ENCODE measurements at regions not wholly inside any gene's neighbourhood (a gene's known extent, or its start where the extent isn't known, plus 50 kb on each side); places are given as distances from the start of the nearest gene placed in this dataset.

DNA sequence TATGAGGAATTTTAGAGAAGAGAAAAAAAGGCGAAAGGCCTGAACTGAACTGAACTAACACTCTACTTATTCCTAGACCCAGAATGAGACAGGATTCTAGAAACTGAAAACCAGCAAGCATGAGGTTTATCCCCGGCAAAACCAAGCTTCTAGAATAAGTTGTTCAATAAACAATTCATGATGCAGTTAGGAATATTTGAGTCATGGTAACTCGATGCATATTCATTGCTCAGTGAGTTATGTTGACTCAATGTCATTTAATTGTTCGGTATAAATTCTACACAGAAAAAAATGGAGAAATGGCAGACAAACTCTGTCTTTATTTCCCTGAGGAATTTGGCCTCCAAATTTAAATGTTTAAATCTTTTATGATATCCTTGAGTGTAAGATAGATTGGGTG lies 321.5 kb downstream of the SATB2 start:
- no peak for DNase-seq (ENCODE audit: low read depth)

DNA sequence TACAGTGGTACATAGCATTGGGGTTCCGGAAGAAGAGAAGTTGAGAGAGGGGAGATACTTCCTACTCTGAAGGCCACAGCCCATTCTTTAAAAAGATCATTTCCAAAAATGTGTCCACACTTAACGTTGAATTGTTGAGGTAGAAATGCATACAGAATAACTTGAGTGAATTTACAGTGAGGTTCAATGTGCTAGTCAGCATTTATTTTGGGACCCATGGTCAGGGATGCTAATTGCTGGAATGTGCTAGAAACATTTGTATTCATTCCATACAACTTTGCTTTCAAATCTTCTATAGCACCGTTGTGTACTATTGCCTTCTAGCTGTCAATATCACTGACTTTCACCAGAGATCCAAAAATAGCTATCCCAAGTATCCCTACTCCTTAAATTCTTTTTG lies 325.9 kb downstream of the SATB2 start:
- DNase-seq (ENCODE audit: low read depth): no peak

DNA sequence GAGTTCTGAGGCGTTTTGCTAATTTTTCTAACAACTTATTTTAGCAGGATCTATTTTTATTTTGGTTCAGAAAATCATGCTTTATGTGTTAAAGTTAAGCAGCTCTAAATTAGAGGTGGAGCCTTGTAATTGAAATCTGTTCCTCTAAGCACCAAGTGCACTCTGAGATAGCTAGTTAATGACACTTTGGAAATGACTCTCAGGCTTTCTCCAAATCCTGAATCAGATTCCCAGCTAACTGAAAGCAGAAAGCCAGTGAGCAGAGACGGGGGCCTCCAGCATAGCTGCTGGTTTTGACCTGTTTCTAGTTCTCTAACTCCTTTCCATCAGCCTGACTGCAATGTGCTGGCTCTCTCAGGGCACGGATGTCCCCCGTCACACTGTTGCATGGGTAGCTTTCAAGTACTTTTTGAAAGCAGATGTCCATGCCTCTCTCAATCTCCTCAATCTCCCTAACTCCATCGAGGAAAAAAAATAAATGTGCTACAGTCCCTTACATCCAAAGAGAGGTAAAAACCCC lies 326.5 kb downstream of the SATB2 start:
- no peak for DNase-seq (ENCODE audit: low read depth)

DNA sequence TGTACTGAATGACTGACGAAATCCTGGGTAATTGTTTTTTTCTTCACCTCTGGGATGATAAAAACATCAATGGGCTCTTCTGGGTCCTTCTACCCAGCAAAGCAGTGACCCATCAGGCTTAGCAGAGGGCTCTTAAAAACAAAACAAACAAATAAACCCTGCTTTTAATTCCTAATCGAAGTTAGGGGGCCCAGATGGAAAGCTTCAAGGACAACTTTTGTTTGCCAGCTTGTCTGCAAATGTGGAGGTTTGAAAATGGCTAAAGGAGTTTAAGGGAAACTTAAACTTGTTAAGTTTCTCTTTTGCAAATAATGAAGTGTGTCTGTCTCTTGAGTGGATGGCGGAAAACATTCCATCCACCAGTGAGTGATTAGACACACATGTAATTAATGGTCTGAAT lies 327.2 kb downstream of the SATB2 start:
- no peak for DNase-seq (ENCODE audit: low read depth)

DNA sequence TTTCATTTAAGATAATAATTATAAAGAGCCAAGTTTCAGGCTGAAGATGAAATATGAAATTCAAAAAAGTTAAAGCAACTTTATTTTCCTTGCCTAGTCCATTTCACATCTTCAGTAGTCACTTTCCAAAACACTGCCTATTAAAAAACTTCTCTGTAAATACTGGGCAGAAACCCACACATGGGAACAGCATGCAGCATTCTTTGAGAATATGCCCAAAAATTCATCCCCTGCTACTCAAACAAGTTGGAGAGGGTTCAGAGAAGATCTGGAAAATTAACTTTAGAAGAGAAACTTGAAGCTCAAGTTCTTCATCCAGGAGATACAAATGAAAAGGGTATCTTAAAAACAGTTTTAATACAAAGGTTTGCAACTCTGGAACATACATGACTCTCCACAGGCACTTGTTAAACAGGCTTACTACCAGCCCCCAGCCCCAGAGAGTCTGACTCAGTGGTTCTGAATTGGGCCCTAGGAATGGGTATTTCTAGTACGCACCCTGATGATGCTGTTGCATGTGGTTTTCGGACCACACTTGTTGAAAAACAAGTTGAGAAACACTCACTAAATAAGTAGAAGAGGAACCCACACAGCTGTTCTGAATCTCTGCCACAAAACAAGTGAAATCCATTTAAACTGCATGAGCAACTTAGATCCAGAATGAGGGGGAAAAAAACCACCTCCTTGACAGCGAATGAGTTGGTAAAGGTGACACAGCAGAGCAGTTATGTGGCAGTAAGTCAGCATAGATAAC lies 329.1 kb downstream of the SATB2 start:
- DNase-seq (ENCODE audit: low read depth): no peak

DNA sequence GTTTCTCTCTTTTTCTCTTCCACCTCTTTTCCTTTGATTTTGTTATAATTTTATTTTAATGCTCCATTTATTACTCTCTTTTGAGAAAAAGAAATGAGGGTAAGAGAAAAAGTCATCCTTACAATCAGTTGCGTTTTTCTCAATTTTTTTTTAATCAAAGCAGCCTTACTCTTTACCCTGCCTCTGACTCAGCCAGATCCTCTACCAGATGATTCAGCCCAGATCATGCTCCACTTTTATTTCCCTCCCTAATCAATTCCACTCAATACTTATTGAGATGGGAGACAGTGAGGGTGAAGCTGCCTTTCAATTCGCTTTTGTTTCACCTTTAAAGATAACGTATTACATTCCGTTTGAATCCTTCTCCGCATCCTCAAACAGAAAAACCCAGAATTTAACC lies 337.9 kb downstream of the SATB2 start:
- DNase-seq (ENCODE audit: low read depth): no peak

DNA sequence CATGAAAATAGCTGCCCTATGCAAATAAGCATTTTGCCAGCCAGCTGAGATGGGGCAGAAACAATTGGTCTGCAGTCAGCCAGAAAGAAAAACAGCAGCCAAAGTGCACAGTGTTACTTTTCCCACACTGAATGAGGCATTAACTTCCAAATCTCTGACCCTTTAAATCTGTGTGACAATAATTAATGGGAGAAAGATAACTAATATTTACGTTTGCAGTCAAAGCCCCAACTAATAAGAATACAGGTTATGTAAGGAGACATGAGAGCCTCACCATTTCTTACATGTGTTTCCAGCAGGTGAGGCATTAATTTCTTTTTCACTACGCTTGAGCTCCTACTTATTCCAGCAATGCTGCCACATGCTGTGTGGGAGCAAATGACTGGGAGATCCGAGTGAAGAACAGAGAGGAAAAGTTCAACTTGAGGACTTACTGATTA lies 339.0 kb downstream of the SATB2 start:
- no peak for DNase-seq (ENCODE audit: low read depth)

DNA sequence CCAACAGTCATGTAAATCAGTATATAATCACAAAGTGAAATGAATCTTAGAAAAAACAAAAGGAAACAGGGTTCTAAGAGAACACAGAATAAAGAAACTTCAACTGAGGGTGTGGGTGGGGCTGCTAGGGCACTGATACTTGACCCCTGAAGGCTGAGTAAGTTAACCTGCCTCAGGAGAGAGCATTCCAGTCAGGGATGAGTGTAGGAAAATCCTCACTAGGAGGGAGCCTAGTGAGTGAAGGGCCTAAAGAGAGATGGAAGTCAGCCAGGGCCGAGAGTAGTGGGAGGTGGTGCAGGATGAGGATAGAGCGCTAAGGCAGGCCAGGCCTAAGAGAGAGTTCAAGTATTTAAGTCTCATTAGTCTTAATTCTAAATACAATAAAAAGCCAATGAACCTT lies 342.6 kb downstream of the SATB2 start:
- no peak for DNase-seq (ENCODE audit: low read depth)

DNA sequence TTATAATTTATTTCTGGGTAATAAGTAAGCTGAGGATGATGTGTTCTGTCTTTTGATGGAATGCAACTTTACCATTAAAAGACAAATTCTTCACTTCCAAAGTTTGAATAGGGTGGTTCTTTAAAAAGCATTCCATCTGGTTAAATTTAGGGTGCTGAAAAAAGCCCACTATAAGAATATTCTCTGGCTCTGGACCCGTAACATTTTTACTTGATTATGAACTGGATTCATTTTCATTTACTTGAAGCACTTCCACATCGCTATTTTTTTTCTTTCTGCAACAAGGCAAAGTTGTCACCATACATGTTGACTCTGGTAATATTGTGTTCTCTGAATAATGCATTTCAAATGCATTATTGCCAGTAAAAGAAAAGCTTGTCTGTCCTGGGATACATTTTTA lies 344.6 kb downstream of the SATB2 start:
- no peak for DNase-seq (ENCODE audit: low read depth)

DNA sequence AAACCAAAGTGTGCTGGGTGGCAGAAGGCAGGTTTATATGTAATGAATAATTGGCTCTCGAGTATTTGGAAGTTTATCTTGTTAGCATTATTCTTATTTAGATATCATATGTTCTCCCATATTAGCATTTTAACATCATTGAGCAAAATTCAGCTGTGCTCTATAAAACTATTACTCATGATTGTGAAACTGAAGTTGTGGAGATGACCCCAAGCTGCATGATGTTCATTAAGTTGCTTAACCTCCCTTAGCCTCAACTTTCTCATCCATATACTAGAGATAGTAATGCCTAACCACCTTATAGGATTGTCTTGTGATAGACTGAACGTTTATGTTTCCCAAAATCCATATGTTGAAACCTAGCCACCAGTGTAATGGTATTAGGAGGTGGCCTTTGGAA lies 346.3 kb downstream of the SATB2 start:
- no peak for DNase-seq (ENCODE audit: low read depth)

DNA sequence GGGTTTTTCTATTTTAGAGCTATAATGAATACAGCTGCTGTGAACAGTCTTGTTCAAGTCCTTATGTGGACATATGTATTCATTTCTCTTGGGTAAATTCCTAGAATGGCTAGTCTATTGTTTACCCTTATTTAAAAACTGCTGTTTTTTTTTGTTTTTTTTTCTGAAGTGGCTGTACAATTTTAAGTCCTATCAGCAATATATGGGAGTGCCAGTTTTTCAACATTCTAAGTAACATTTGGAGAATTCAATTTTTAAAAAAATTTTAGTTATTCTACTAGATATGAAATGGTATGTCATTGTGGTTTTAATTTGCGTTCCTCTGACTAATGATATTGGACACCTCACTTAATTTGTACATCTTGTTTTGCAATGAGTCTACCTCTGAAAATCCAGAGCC lies 349.7 kb downstream of the SATB2 start:
- no peak for DNase-seq (ENCODE audit: low read depth)

DNA sequence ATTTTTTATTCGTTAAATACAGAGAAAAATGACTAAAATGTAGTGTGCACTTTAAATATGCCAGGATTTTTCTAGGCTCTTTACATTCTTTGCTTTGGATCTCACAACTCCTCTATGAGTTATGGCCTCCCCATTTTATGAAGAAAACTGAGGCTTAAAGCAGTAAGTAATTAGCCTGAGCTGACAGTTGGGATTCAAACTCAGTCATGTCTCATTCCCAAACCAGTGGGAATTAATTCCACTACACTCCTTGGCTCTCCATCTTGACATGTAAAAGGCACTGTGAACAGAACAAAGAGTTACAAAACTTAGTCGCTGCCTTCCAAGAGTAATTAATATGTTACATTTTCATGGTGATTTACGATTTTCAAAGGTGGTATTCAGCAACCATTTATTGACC lies 351.9 kb downstream of the SATB2 start:
- no peak for DNase-seq (ENCODE audit: low read depth)

DNA sequence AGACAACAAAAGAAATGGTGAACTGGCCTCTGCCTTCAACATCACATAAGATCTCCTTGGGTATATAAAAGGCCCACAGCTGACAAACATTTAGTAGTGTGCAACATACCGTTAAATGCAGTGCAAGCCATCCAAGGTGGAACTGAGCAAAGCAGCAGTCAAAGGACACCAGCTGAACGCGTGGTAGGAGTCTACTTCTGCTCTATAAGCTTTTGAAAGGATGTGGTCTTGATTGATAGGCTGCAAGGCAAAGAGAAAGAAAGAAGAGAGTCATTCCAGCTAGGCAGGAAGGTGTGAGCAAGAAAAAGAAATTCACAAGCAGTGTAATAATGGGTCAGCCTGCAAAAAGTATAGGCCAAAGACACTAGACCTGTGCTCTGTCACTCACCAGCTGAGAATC lies 356.3 kb downstream of the SATB2 start:
- no peak for DNase-seq (ENCODE audit: low read depth)

DNA sequence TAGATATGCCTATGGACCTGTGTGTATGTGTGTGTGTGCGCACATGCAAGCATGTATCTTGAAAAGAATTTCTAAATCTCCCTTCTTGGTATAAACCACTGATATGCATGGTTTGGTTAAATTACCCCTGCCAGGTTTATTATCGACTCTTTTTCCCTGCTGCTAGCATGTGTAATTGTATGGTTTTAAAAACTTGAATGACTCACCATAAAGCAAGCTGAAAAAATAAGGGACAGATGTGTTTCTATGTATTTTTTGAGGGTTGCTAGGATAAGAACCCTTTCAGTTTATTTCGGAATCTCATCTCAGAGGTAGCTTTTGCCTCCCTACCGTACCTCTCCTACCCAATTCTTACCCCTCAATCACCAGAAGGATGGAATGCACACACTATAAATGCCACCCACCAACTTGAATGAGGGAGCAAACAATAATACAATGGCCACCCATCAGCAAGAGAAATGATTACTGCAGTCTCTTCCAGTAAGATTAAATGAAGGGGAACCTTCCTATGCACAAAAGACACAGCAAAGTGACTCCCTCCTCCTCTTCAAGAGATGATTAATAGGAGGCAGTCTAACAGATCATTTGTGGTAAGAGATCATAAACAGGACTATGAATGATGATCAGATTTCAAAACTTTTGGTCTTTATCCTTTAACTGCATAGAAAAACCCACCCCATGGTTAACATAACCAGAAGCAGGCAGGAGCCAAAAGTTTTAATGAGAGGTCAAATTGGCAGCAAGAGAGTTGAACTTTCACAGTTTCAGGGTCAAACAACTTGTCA lies 357.2 kb downstream of the SATB2 start:
- peak; percentile 37 for DNase-seq (ENCODE audit: low read depth)

DNA sequence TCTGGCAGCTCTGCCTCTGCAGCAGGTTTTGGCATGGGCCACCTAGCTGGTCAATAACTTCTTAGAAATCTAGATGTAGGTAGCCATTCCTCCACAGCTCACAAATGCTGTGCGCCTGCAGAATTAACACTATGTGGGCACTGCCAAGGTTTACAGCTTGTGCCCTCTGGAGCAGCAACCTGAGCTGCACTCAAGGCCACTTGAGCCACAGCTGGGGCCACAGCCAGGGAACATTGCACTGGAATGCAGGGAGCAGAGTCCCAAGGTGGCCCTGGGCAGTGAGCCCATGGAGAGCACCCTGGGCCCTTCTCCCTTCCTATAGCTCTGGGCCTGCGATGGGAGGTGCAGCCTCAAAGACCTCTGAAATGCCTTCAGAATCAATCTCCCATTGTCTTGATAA lies 365.3 kb downstream of the SATB2 start:
- DNase-seq (ENCODE audit: low read depth): no peak

DNA sequence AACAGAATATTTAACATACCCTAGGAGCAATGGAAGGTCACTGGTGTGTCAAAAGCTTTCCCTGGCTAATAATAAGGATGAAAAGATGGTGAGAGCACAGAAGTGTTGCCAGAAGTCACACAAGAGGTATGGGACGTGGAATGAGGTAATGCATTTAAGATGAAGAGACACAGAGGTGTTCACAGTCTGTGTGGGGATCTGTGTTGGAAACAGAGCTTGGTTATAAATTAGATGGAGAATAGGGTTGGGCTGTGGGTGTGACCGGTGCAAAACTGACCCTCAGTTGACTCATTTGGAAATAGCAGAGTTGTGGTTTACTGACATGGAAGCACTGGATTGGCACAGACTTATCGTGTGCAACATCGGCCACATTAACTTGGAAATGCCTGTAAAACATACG lies 372.5 kb downstream of the SATB2 start:
- peak; percentile 46 for DNase-seq (ENCODE audit: low read depth)

DNA sequence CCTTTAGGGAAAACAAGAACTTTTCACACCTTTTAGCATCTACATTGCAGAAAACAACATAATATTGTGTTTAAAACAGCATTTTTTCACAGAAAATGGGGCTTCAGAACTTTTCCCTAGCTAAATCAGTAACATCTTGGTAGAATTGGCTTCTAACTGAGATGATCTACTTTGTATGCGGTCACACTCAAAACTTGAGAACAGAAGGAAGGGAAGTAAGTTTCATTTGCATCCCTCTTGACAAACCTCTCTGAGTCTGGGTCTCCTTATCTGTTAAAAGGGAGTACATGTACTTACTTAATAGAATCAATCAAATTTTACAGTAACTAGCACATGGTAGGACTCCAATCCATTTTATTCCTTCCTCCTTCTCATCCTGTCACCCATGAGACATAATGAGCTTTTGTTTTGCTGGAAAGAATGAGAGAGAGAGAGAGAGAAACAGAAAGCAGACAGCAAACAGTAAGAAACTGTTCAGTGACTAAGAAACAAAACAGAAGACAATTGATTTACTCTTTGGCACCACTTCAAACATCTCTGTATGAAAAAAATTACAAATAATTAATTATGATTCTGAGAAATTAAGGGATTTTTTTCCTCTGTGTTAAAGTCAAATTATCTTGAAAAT lies 387.3 kb downstream of the SATB2 start:
- peak; percentile 31 for DNase-seq (ENCODE audit: low read depth)

DNA sequence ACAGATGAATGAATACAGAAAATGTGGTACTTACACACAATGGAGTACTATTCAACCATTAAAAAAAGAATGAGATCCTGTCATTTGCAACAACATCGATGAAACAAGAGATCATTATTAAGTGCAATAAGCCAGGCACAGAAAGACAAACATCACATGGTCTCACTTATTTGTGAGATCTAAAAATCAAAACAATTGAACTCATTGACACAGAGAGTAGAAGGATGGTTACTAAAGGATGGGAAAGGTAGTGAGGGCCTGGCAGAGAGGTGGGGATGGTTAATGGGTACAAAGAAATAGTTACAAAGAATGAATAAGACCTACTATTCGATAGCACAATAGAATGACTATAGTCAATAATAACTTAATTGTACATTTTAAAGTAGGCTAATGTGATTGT lies 393.5 kb downstream of the SATB2 start:
- DNase-seq (ENCODE audit: low read depth): no peak

DNA sequence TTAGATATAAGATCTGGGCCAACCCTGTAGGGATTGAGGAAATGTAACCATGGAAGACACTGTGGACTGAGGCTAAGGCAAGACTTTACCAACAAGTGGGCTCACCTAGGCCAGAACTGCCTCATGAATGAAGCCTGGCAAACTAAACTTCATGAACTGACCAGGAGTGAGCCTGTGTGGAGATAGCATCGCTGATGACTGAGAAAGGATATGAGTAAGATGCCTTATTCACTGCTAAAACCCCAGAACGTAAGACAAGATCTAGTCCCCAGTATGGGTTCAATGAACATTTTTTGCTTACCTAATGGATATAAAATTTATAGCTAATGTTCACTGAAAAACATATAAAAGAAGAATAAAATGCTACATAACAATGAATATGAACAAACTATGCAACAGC lies 399.8 kb downstream of the SATB2 start:
- DNase-seq (ENCODE audit: low read depth): peak; percentile 69

DNA sequence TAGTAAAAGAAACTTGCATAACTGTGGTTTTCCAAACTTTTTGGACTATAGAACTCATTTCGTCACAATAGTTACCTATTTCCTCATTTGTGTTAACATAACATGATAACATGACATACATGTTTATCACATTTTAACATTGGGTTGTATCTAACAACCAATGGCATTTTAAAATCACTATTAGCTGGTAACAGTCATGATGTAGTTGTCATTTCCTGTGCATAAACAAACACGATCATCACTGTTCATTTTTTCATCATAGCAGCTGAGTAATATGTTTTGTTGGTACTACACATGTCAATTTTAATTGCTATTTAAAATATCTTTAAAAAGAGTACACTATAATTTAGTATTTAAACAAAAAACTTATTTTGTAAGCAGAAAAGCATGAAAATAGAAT lies 402.4 kb downstream of the SATB2 start:
- peak; percentile 5 for DNase-seq (ENCODE audit: low read depth)

DNA sequence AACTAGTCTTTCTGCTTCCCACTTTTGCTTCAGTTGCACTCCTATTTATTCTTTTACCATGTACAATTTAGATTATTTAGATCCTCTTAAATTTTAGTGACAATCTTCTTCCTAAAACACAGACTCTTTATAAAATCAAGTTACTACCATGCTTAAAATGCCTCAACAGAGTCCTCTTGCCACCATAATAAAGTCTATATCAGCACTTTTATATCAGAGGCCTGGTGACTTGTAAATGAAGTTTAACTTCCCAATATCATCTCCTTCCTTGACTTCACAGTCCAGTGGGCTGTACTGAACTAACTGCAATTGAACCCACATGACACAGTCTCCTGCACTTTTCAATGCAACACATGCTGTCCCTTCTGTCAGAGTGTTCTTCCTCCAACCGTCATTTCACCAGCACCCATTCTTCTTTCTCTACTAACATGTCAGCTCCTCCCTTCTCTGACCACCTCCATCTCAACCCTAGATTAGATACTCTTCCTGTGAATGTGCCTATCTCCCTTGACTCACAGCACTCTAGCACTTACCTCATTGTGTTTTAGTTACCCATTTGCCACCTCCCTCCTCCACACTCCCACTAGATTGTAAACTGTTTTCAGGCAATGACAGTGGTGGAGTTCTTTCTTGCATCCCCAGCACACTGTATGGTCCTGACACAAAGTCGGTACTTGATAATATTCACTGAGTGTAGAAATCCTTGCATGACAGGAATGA lies 414.9 kb downstream of the SATB2 start:
- DNase-seq (ENCODE audit: low read depth): no peak

DNA sequence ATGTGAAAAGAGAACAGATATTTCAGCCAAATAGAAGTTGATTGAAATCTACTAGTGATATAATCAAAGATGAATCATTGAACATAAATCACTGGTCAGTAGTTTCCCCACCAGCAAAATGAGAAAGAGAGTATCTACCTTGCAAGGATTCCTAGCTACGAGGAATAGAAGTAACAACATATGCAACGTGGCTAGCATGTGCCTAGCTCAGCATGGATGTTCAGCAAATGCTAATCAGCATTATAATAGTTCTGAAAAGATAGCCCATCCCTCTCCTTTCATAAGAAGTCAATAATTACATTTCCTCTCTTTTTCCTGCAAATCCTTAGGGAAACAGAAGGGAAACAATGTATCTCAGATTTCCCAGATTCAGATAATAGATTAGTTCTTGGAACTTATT lies 417.2 kb downstream of the SATB2 start:
- no peak for DNase-seq (ENCODE audit: low read depth)
